NT2/D1 (cell line): ENCODE measurements at regions not wholly inside any gene's neighbourhood (a gene's known extent, or its start where the extent isn't known, plus 50 kb on each side); places are given as distances from the start of the nearest gene placed in this dataset.
"Not testable (repeated sequence)": the region's sequence is repeated elsewhere in the genome, so short reads cannot be mapped to it uniquely, and the experiment has no call there.

Experiments
- SUZ12 ChIP-seq: IDR thresholded peaks from 2 replicates; pipeline ENCODE4 v1.6.1; 2011; ENCODE audit not compliant: insufficient read length, insufficient read depth; ENCODE audit errors: extremely low read depth
- ZNF274 ChIP-seq: IDR thresholded peaks from 2 replicates; pipeline ENCODE4 v1.6.1; 2011; ENCODE audit warnings: mild to moderate bottlenecking, low read depth, low read length

DNA sequence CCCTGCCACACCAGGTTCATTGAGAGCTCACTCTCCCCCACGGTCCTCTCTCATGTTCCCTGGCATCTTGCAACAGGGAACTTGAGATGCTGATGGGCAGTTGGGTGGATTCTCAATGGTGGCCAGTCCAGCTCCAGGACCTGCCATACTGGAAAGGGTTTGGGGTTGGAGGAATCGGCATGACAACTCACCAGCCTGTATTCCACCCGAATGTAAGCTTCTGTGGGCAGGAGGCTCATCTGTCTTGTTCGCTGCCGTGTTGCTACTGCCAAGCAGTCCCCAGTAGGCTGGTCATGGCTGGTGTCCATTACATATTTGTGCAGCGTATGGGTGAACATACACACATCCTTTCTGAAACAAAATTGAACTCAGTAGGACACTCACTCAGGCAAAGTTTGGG is 72.5 kb downstream of the NPIPB5 start:
- TF ChIP-seq ZNF274, SUZ12: not testable (repeated sequence)
